GM23338 (cell line): ENCODE measurements at regions not wholly inside any gene's neighbourhood (a gene's known extent, or its start where the extent isn't known, plus 50 kb on each side); places are given as distances from the start of the nearest gene placed in this dataset.

Experiments used
- ATAC-seq: fragments of 200-7000 bp; cut with Tn5 transposase; 3 replicates; pipeline ENCODE4 v1.9.1; 2020
- DNase-seq: peaks from one replicate; pipeline ENCODE4 v3.0.0-alpha.2; 2015; ENCODE audit warnings: low spot score
- H2AFZ ChIP-seq: fragments of 200-600 bp; sonication (generic); 2 replicates; pipeline ENCODE4 v1.8.0; 2016; ENCODE audit warnings: antibody characterized with exemption, mild to moderate bottlenecking, moderate library complexity
- H3F3A ChIP-seq: fragments of 200-600 bp; sonication (generic); replicated peaks from 2 replicates; pipeline ENCODE4 v1.8.0; 2017; ENCODE audit warnings: antibody characterized with exemption, mixed run types, low read depth
- H3K27ac ChIP-seq: fragments of 200-600 bp; sonication (generic); 2 replicates; pipeline ENCODE4 v1.6.1; 2016; ENCODE audit warnings: low read depth
- H3K27me3 ChIP-seq: fragments of 200-600 bp; sonication (generic); 2 replicates; pipeline ENCODE4 v1.8.0; 2016; ENCODE audit warnings: mild to moderate bottlenecking, mixed run types, moderate library complexity; ENCODE audit not compliant: insufficient read depth
- H3K36me3 ChIP-seq: fragments of 200-600 bp; sonication (generic); 2 replicates; pipeline ENCODE4 v1.8.0; 2016; ENCODE audit warnings: mild to moderate bottlenecking; ENCODE audit not compliant: insufficient read depth
- H3K4me1 ChIP-seq: fragments of 200-600 bp; sonication (generic); 2 replicates; pipeline ENCODE4 v1.8.0; 2016; ENCODE audit warnings: mild to moderate bottlenecking, moderate library complexity; ENCODE audit not compliant: insufficient read depth
- H3K4me2 ChIP-seq: fragments of 200-600 bp; sonication (generic); 2 replicates; pipeline ENCODE4 v1.7.1; 2017; ENCODE audit warnings: mixed run types
- H3K4me3 ChIP-seq: fragments of 200-600 bp; sonication (generic); 2 replicates; pipeline ENCODE4 v1.6.1; 2016; ENCODE audit warnings: mixed run types
- H3K79me2 ChIP-seq: fragments of 200-600 bp; sonication (generic); replicated peaks from 2 replicates; pipeline ENCODE4 v1.8.0; 2017; ENCODE audit warnings: mild to moderate bottlenecking; ENCODE audit not compliant: insufficient read depth
- H3K9me2 ChIP-seq: fragments of 200-600 bp; sonication (generic); 2 replicates; pipeline ENCODE4 v1.8.0; 2017; ENCODE audit not compliant: insufficient read depth
- H4K20me1 ChIP-seq: fragments of 200-600 bp; sonication (generic); replicated peaks from 2 replicates; pipeline ENCODE4 v1.8.0; 2017; ENCODE audit warnings: mild to moderate bottlenecking; ENCODE audit not compliant: insufficient read depth
- H3K27ac Mint-ChIP-seq: 2 replicates; pipeline ENCODE4 v1.8.0; 2020; ENCODE audit warnings: inconsistent platforms, mild to moderate bottlenecking, moderate library complexity, mixed read lengths
- H3K27me3 Mint-ChIP-seq: 3 replicates; pipeline ENCODE4 v1.8.0; 2022; ENCODE audit warnings: low read depth, mild to moderate bottlenecking, moderate library complexity, mixed read lengths, inconsistent platforms; ENCODE audit not compliant: insufficient read depth, poor library complexity
- H3K36me3 Mint-ChIP-seq: 3 replicates; pipeline ENCODE4 v1.8.0; 2021; ENCODE audit warnings: low read depth, mild to moderate bottlenecking, inconsistent platforms, moderate library complexity, mixed read lengths
- H3K4me1 Mint-ChIP-seq: 3 replicates; pipeline ENCODE4 v1.8.0; 2020; ENCODE audit warnings: mild to moderate bottlenecking, inconsistent platforms, mixed read lengths
- H3K4me3 Mint-ChIP-seq: 3 replicates; pipeline ENCODE4 v1.8.0; 2021; ENCODE audit warnings: moderate library complexity, mild to moderate bottlenecking, inconsistent platforms, mixed read lengths
- H3K9me3 Mint-ChIP-seq: 3 replicates; pipeline ENCODE4 v1.8.0; 2020; ENCODE audit warnings: moderate library complexity, mild to moderate bottlenecking, inconsistent platforms, mixed read lengths
- CREB1 ChIP-seq: fragments of 250-450 bp; sonication (Bioruptor Pico); IDR thresholded peaks from 2 replicates; pipeline ENCODE4 v1.5.0; 2020; ENCODE audit warnings: low read depth, mild to moderate bottlenecking, moderate library complexity
- CTCF ChIP-seq, 2 experiments: fragments of 200-600 bp in 1 of 2; sonication (generic) in 1 of 2; conservative IDR thresholded peaks; 2 replicates each; pipeline versions ENCODE4 v1.5.1 to v1.6.1; 2016 to 2017; ENCODE audit warnings: antibody characterized with exemption in 2 of 2, low read depth in 2 of 2, mild to moderate bottlenecking in 2 of 2, moderate library complexity in 1 of 2
- ETS1 ChIP-seq: IDR thresholded peaks from 2 replicates; pipeline ENCODE4 v1.6.1; 2016; ENCODE audit warnings: antibody characterized with exemption
- EZH2 ChIP-seq: fragments of 200-600 bp; sonication (generic); IDR thresholded peaks from one replicate; pipeline ENCODE4 v1.8.0; 2017; ENCODE audit warnings: antibody characterized with exemption, mild to moderate bottlenecking, low read depth; ENCODE audit not compliant: unreplicated experiment
- JUNB ChIP-seq: IDR thresholded peaks from one replicate; pipeline ENCODE4 v1.6.1; 2016; ENCODE audit warnings: antibody characterized with exemption; ENCODE audit not compliant: unreplicated experiment
- POLR2AphosphoS5 ChIP-seq: IDR thresholded peaks from 2 replicates; pipeline ENCODE4 v1.6.1; 2016; ENCODE audit warnings: antibody characterized with exemption, low read depth
- REST ChIP-seq: IDR thresholded peaks from one replicate; pipeline ENCODE4 v1.6.1; 2018; ENCODE audit warnings: antibody characterized with exemption; ENCODE audit not compliant: unreplicated experiment
- STAT1 ChIP-seq: IDR thresholded peaks from one replicate; pipeline ENCODE4 v1.6.1; 2016; ENCODE audit warnings: antibody characterized with exemption; ENCODE audit not compliant: unreplicated experiment
- ZNF114 ChIP-seq: fragments of 250-450 bp; sonication (Bioruptor Pico); IDR thresholded peaks from 2 replicates; pipeline ENCODE4 v1.5.0; 2020; ENCODE audit warnings: mild to moderate bottlenecking, moderate library complexity
- ZNF331 ChIP-seq: fragments of 250-450 bp; sonication (Bioruptor Pico); IDR thresholded peaks from 2 replicates; pipeline ENCODE4 v1.5.0; 2020; ENCODE audit warnings: low read depth, mild to moderate bottlenecking, moderate library complexity
- ZNF462 ChIP-seq: fragments of 250-450 bp; sonication (Bioruptor Pico); IDR thresholded peaks from 2 replicates; pipeline ENCODE4 v1.5.0; 2020; ENCODE audit warnings: mild to moderate bottlenecking, moderate library complexity

- TF ChIP-seq ETS1 = no peak
- TF ChIP-seq ZNF331 (CRISPR knock-in tag) = no peak
- no peak for TF ChIP-seq CREB1 (CRISPR knock-in tag)
- no peak for TF ChIP-seq CTCF (conservative IDR thresholded peaks at IDR 0.05; ENCODE audit: low read depth in 2 of 2)
- TF ChIP-seq POLR2AphosphoS5 = no peak
These were observed 115.6 kb upstream of the HCRTR2 start (continued) for GRCh38 chr6:55058682-55059081.

DNA sequence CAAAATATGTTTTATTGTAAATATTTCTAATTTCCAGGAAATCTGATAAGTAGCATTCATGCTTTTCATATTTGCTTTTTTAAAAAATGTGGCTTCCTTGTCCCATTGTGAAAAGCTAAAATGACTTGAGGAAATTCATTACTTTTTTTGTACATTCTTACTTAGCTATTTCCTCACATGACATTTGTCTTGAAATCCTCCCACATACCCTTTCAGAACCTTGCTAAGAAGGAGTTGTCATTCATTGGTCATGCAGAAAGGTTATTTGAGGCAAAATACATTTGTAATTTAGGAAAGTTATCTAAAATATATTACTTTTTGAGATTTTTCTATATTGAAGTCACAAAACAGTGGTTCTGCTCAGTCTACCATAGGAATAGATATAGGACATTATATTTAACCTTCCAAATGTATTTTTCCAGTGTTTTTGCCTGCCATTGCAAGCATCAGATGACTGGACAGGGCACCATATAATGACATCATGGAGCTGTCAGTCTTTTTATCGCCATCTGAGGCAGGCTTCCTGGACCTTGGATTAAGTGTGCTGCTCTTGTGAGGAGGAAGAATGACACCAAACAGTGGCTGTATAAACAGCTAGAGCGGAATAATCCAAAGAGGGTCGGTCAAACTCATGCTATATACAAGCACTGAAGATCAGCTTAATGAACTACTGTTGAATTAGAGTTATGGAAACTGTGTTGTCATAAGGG is 109.4 kb upstream of the HCRTR2 start:
- Histone ChIP-seq H3K79me2 (no peaks in the 10 kb centered on the region), H3K4me3 (no peak overlapping the region), H3K27me3 (no peaks in the 10 kb centered on the region), H3K27ac (no peak overlapping the region), H2AFZ (no peak overlapping the region), H3K36me3 (no peaks in the 10 kb centered on the region), H4K20me1 (no peaks in the 10 kb centered on the region), H3K4me1 (no peaks in the 10 kb centered on the region), H3K9me2 (no peaks in the 10 kb centered on the region), H3K4me2 (no peak overlapping the region), H3F3A (no peaks in the 10 kb centered on the region)
- ATAC-seq (no peak), DNase-seq (no peak)
- Mint-ChIP-seq H3K9me3 (no peaks in the 10 kb centered on the region), H3K4me3 (no peak overlapping the region), H3K4me1 (no peaks in the 10 kb centered on the region), H3K27ac (no peak overlapping the region), H3K27me3 (peaks cover 3% of the 10 kb centered on the region), H3K36me3 (no peaks in the 10 kb centered on the region)
- TF ChIP-seq ZNF331 (CRISPR knock-in tag) = no peak
- TF ChIP-seq STAT1 = no peak
- TF ChIP-seq REST = no peak
- TF ChIP-seq ZNF462 (CRISPR knock-in tag) = no peak
- TF ChIP-seq JUNB = no peak
- TF ChIP-seq EZH2 = no peak
- no peak for TF ChIP-seq ZNF114 (CRISPR knock-in tag)
- TF ChIP-seq ETS1 = no peak
